CD14-positive monocyte (primary cell): ENCODE measurements at regions not wholly inside any gene's neighbourhood (a gene's known extent, or its start where the extent isn't known, plus 50 kb on each side); places are given as distances from the start of the nearest gene placed in this dataset.

Source experiments
- DNase-seq, 3 donors: peaks; one replicate each; pipeline ENCODE4 v3.0.0-alpha.2; 2011 to 2022
- H2AFZ ChIP-seq: 2 replicates; pipeline ENCODE4 v1.6.0; 2012; ENCODE audit warnings: mild to moderate bottlenecking, low read depth, low read length, inconsistent platforms; ENCODE audit not compliant: insufficient read depth, poor library complexity, severe bottlenecking
- H3K27ac ChIP-seq, 2 donors: 1 replicate in 1 of 2; 2 replicates in 1 of 2; pipeline ENCODE4 v1.5.1; 2012 to 2013; ENCODE audit warnings: low read length in 2 of 2, control low read depth in 1 of 2, inconsistent platforms in 1 of 2, low read depth in 1 of 2, mild to moderate bottlenecking in 1 of 2
- H3K27me3 ChIP-seq, 2 donors: one replicate each; pipeline versions ENCODE4 v1.6.0 to v1.6.1; 2011 to 2013; ENCODE audit warnings: low read length in 2 of 2; ENCODE audit not compliant: control insufficient read depth in 2 of 2, insufficient read depth in 2 of 2
- H3K36me3 ChIP-seq, 2 donors: replicated peaks in 1 of 2; 1 replicate in 1 of 2; 2 replicates in 1 of 2; pipeline versions ENCODE4 v1.5.1 to v1.6.1; 2012 to 2013; ENCODE audit warnings: low read length in 2 of 2, control low read depth in 1 of 2, inconsistent platforms in 1 of 2, mild to moderate bottlenecking in 1 of 2; ENCODE audit not compliant: insufficient read depth in 2 of 2, control insufficient read depth in 1 of 2
- H3K4me1 ChIP-seq, 2 donors: 1 replicate in 1 of 2; 2 replicates in 1 of 2; pipeline versions ENCODE4 v1.5.1 to v1.6.1; 2012 to 2013; ENCODE audit warnings: low read length in 2 of 2, control low read depth in 1 of 2, inconsistent platforms in 1 of 2, mild to moderate bottlenecking in 1 of 2, moderate library complexity in 1 of 2; ENCODE audit not compliant: insufficient read depth in 2 of 2, control insufficient read depth in 1 of 2
- H3K4me2 ChIP-seq: replicated peaks from 2 replicates; pipeline ENCODE3; 2012; ENCODE audit warnings: low read length, moderate library complexity, mild to moderate bottlenecking; ENCODE audit not compliant: poor library complexity, severe bottlenecking; ENCODE audit errors: extremely low read depth
- H3K4me3 ChIP-seq, 3 experiments: fragments of 200-600 bp in 1 of 3; sonication (generic) in 1 of 3; replicated peaks in 1 of 3; 1 replicate in 2 of 3; 2 replicates in 1 of 3; pipeline ENCODE4 v1.5.1; 2011 to 2013; ENCODE audit warnings: low read length in 3 of 3, mild to moderate bottlenecking in 3 of 3, control low read depth in 2 of 3, low read depth in 2 of 3, inconsistent platforms in 1 of 3, moderate library complexity in 1 of 3
- H3K79me2 ChIP-seq: 2 replicates; pipeline ENCODE4 v1.6.0; 2012; ENCODE audit warnings: mild to moderate bottlenecking, control low read depth, inconsistent platforms, low read length, moderate library complexity; ENCODE audit not compliant: insufficient read depth
- H3K9ac ChIP-seq: 2 replicates; pipeline ENCODE4 v1.6.0; 2017; ENCODE audit warnings: low read length, mild to moderate bottlenecking; ENCODE audit not compliant: insufficient read depth, poor library complexity, severe bottlenecking
- H3K9me3 ChIP-seq, 2 donors: replicated peaks in 1 of 2; 1 replicate in 1 of 2; 2 replicates in 1 of 2; pipeline versions ENCODE4 v1.5.1 to v1.6.1; 2012 to 2013; ENCODE audit warnings: low read length in 2 of 2, control low read depth in 1 of 2; ENCODE audit not compliant: control insufficient read depth in 1 of 2, insufficient read depth in 1 of 2
- H4K20me1 ChIP-seq: 2 replicates; pipeline ENCODE4 v1.6.0; 2012; ENCODE audit warnings: mild to moderate bottlenecking, low read length, control low read depth, moderate library complexity; ENCODE audit not compliant: insufficient read depth
- H3K27ac Mint-ChIP-seq, 7 donors: one replicate each; pipeline ENCODE4 v1.8.0; 2020; ENCODE audit warnings: mild to moderate bottlenecking in 7 of 7, mixed read lengths in 7 of 7, moderate library complexity in 6 of 7, inconsistent platforms in 2 of 7
- H3K27me3 Mint-ChIP-seq, 3 donors: one replicate each; pipeline ENCODE4 v1.8.0; 2021 to 2022; ENCODE audit warnings: low read depth in 3 of 3, mild to moderate bottlenecking in 3 of 3, mixed read lengths in 3 of 3, moderate library complexity in 3 of 3, inconsistent platforms in 1 of 3
- H3K36me3 Mint-ChIP-seq, 2 donors: one replicate each; pipeline ENCODE4 v1.8.0; 2020; ENCODE audit warnings: mixed read lengths in 2 of 2, inconsistent platforms in 1 of 2, mild to moderate bottlenecking in 1 of 2
- H3K4me1 Mint-ChIP-seq: one replicate; pipeline ENCODE4 v1.8.0; 2020; ENCODE audit warnings: mild to moderate bottlenecking, mixed read lengths
- H3K4me3 Mint-ChIP-seq, 2 donors: one replicate each; pipeline ENCODE4 v1.8.0; 2020; ENCODE audit warnings: mild to moderate bottlenecking in 2 of 2, mixed read lengths in 2 of 2, moderate library complexity in 1 of 2
- H3K9me3 Mint-ChIP-seq, 7 donors: one replicate each; pipeline ENCODE4 v1.8.0; 2020 to 2022; ENCODE audit warnings: mixed read lengths in 7 of 7, mild to moderate bottlenecking in 6 of 7, moderate library complexity in 6 of 7, inconsistent platforms in 2 of 7
- WGBS: methylation state at CpG from one replicate; pipeline ENCODE4 v1.1.5; 2013; ENCODE audit warnings: missing lambda C conversion rate; ENCODE audit not compliant: insufficient coverage; 5-methylcytosine and 5-hydroxymethylcytosine counted together
- intact Hi-C, 2 donors: fragments of 100-400 bp; cut with micrococcal nuclease; formaldehyde crosslinking; loops; one replicate each; pipeline versions ENCODE4 v1.15.0 to v1.15.1; 2023
- TF ChIP-seq, protein P1 (sequence below): fragments of 200-600 bp; IDR thresholded peaks from one replicate; pipeline ENCODE4 v1.8.0; 2022; ENCODE audit warnings: antibody characterized with exemption, mild to moderate bottlenecking

GRCh38 chr5:24145806-24146205, 499.0 kb downstream of the CDH10 start:
- intact Hi-C loops, result no loop called here
- Mint-ChIP-seq H3K27ac (no peak overlapping the region), H3K9me3 (peaks cover 0 to 4% (median 2%) of the 10 kb centered on the region in 7 donors), H3K4me1 (no peaks in the 10 kb centered on the region), H3K36me3 (no peaks in the 10 kb centered on the region), H3K27me3 (no peaks in the 10 kb centered on the region), H3K4me3 (no peak overlapping the region)
- Histone ChIP-seq H3K27me3 (no peaks in the 10 kb centered on the region), H3K4me2 (no peak overlapping the region), H3K79me2 (no peaks in the 10 kb centered on the region), H3K36me3 (no peaks in the 10 kb centered on the region), H2AFZ (no peak overlapping the region), H4K20me1 (no peaks in the 10 kb centered on the region), H3K4me3 (no peak overlapping the region), H3K4me1 (no peaks in the 10 kb centered on the region), H3K27ac (no peak overlapping the region), H3K9me3 (no peaks in the 10 kb centered on the region), H3K9ac (no peak overlapping the region)
- DNase-seq, result no peak
- WGBS, result no CpG with 5 or more reads among the region's 2 CpGs
- TF ChIP-seq, protein P1, sequence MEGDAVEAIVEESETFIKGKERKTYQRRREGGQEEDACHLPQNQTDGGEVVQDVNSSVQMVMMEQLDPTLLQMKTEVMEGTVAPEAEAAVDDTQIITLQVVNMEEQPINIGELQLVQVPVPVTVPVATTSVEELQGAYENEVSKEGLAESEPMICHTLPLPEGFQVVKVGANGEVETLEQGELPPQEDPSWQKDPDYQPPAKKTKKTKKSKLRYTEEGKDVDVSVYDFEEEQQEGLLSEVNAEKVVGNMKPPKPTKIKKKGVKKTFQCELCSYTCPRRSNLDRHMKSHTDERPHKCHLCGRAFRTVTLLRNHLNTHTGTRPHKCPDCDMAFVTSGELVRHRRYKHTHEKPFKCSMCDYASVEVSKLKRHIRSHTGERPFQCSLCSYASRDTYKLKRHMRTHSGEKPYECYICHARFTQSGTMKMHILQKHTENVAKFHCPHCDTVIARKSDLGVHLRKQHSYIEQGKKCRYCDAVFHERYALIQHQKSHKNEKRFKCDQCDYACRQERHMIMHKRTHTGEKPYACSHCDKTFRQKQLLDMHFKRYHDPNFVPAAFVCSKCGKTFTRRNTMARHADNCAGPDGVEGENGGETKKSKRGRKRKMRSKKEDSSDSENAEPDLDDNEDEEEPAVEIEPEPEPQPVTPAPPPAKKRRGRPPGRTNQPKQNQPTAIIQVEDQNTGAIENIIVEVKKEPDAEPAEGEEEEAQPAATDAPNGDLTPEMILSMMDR, result no peak

- Histone ChIP-seq H3K9ac (no peak overlapping the region), H3K27ac (no peak overlapping the region), H3K79me2 (no peaks in the 10 kb centered on the region), H4K20me1 (no peaks in the 10 kb centered on the region), H2AFZ (no peak overlapping the region), H3K4me2 (no peak overlapping the region), H3K4me3 (no peak overlapping the region), H3K27me3 (no peaks in the 10 kb centered on the region), H3K36me3 (no peaks in the 10 kb centered on the region), H3K9me3 (no peaks in the 10 kb centered on the region), H3K4me1 (no peaks in the 10 kb centered on the region)
- H3K27ac Mint-ChIP-seq, result no peak overlapping the region
- no CpG with 5 or more reads among the region's 2 CpGs for WGBS
- TF ChIP-seq, protein P1, result no peak
- intact Hi-C loops, result no loop called here
- no peak overlapping the region for H3K4me3 Mint-ChIP-seq
- peaks cover 0 to 2% (median 0%) of the 10 kb centered on the region in 3 donors for H3K27me3 Mint-ChIP-seq
- H3K36me3 Mint-ChIP-seq, result no peaks in the 10 kb centered on the region
- H3K9me3 Mint-ChIP-seq, result peaks cover 0 to 3% (median 0%) of the 10 kb centered on the region in 7 donors
- DNase-seq, result no peak
- H3K4me1 Mint-ChIP-seq, result no peaks in the 10 kb centered on the region
Measured at GRCh38 chr5:24161559-24161958, 483.2 kb downstream of the CDH10 start.
